Prostate gland (tissue), 2 donors: ENCODE measurements at regions not wholly inside any gene's neighbourhood (a gene's known extent, or its start where the extent isn't known, plus 50 kb on each side); places are given as distances from the start of the nearest gene placed in this dataset.
"Not testable (repeated sequence)": the region's sequence is repeated elsewhere in the genome, so short reads cannot be mapped to it uniquely, and the experiment has no call there.

Experiments used
- DNase-seq: peaks from one replicate; pipeline ENCODE4 v3.0.0-alpha.2; 2019; ENCODE audit warnings: low spot score
- H3K27ac ChIP-seq, 2 donors: fragments of 200-600 bp; sonication (generic); 2 replicates each; pipeline ENCODE4 v1.5.1; 2017 to 2019
- H3K27me3 ChIP-seq: fragments of 200-600 bp; sonication (generic); replicated peaks from 2 replicates; pipeline ENCODE4 v1.5.1; 2019; ENCODE audit not compliant: insufficient read depth
- H3K36me3 ChIP-seq, 2 donors: fragments of 200-600 bp; sonication (generic); 1 replicate in 1 of 2; 2 replicates in 1 of 2; pipeline versions ENCODE4 v1.5.1 to v1.8.1; 2017 to 2019
- H3K4me1 ChIP-seq: fragments of 200-600 bp; sonication (generic); replicated peaks from 2 replicates; pipeline ENCODE4 v1.5.1; 2019
- H3K4me3 ChIP-seq, 2 donors: fragments of 200-600 bp; sonication (generic); 2 replicates each; pipeline ENCODE4 v1.5.1; 2017 to 2019
- H3K9me3 ChIP-seq: fragments of 200-600 bp; sonication (generic); 2 replicates; pipeline ENCODE4 v1.5.1; 2017
- CTCF ChIP-seq, 4 experiments: fragments of 200-600 bp in 2 of 4; fragments of 450-650 bp in 2 of 4; sonication (generic) in 2 of 4; IDR thresholded peaks; 1 replicate in 3 of 4; 2 replicates in 1 of 4; pipeline ENCODE4 v1.5.1; 2016 to 2019; ENCODE audit warnings: antibody characterized with exemption in 4 of 4, mild to moderate bottlenecking in 2 of 4, moderate library complexity in 2 of 4
- POLR2A ChIP-seq: fragments of 450-650 bp; IDR thresholded peaks from one replicate; pipeline ENCODE4 v1.6.1; 2016; ENCODE audit warnings: antibody characterized with exemption, mild to moderate bottlenecking
- POLR2AphosphoS5 ChIP-seq: sonication (generic); formaldehyde crosslinking; IDR thresholded peaks from one replicate; pipeline ENCODE4 v1.6.1; 2017; ENCODE audit warnings: antibody characterized with exemption
- WGBS: methylation state at CpG from one replicate; pipeline ENCODE4 v1.1.5; 2018; 5-methylcytosine and 5-hydroxymethylcytosine counted together
- intact Hi-C: fragments of 100-400 bp; cut with DNase I; formaldehyde crosslinking; loops from one replicate; pipeline ENCODE4 v1.14.2; 2022

GRCh38 chr12:47491516-47492305 lies 214.1 kb downstream of the RPAP3 start:
- TF ChIP-seq POLR2A (no peak), CTCF (IDR thresholded peaks at IDR 0.05) (no peak), POLR2AphosphoS5 (no peak)
- H3K4me3 ChIP-seq: no peak overlapping the region
- no peak overlapping the region for H3K27ac ChIP-seq
- no peaks in the 10 kb centered on the region for H3K9me3 ChIP-seq
- WGBS: 78% methylated on average over 2 of the region's 2 CpGs
- H3K4me1 ChIP-seq: no peaks in the 10 kb centered on the region
- no peaks in the 10 kb centered on the region for H3K36me3 ChIP-seq
- DNase-seq: no peak
- no peaks in the 10 kb centered on the region for H3K27me3 ChIP-seq
- intact Hi-C loops: no loop called here

- Histone ChIP-seq H3K4me1 (no peaks in the 10 kb centered on the region), H3K36me3 (no peaks in the 10 kb centered on the region), H3K9me3 (no peaks in the 10 kb centered on the region), H3K4me3 (no peak overlapping the region), H3K27me3 (no peaks in the 10 kb centered on the region), H3K27ac (no peak overlapping the region)
- WGBS: 77% methylated on average over 1 of the region's 1 CpG
- intact Hi-C loops: no loop called here
- no peak for DNase-seq
- TF ChIP-seq POLR2AphosphoS5 (no peak), CTCF (IDR thresholded peaks at IDR 0.05) (no peak), POLR2A (no peak)
These were observed 216.9 kb downstream of the RPAP3 start for GRCh38 chr12:47488888-47489287.

- H3K27ac ChIP-seq: no peak overlapping the region
- DNase-seq: no peak
- no peaks in the 10 kb centered on the region for H3K36me3 ChIP-seq
- H3K4me1 ChIP-seq: no peaks in the 10 kb centered on the region
- WGBS: 74% methylated on average over 2 of the region's 2 CpGs
- intact Hi-C loops: no loop called here
- H3K4me3 ChIP-seq: no peak overlapping the region
- TF ChIP-seq CTCF (IDR thresholded peaks at IDR 0.05) (no peak), POLR2AphosphoS5 (no peak), POLR2A (no peak)
- H3K27me3 ChIP-seq: no peaks in the 10 kb centered on the region
- no peaks in the 10 kb centered on the region for H3K9me3 ChIP-seq
These were observed 224.8 kb downstream of the RPAP3 start for GRCh38 chr12:47481041-47481440.

- Histone ChIP-seq H3K9me3 (no peaks in the 10 kb centered on the region), H3K4me1 (no peaks in the 10 kb centered on the region), H3K36me3 (no peaks in the 10 kb centered on the region), H3K4me3 (no peak overlapping the region), H3K27ac (no peak overlapping the region), H3K27me3 (no peaks in the 10 kb centered on the region)
- 67% methylated on average over 1 of the region's 1 CpG for WGBS
- intact Hi-C loops: no loop called here
- no peak for DNase-seq
- no peak for TF ChIP-seq CTCF (IDR thresholded peaks at IDR 0.05)
- no peak for TF ChIP-seq POLR2A
- no peak for TF ChIP-seq POLR2AphosphoS5
These were observed 227.4 kb downstream of the RPAP3 start for GRCh38 chr12:47478426-47478825.

GRCh38 chr12:47473091-47473490 lies 232.7 kb downstream of the RPAP3 start:
- Histone ChIP-seq H3K4me3 (no peak overlapping the region), H3K4me1 (no peaks in the 10 kb centered on the region), H3K9me3 (no peaks in the 10 kb centered on the region), H3K36me3 (no peaks in the 10 kb centered on the region), H3K27me3 (no peaks in the 10 kb centered on the region), H3K27ac (no peak overlapping the region)
- DNase-seq: no peak
- TF ChIP-seq CTCF (IDR thresholded peaks at IDR 0.05): no peak
- intact Hi-C loops: no loop called here
- WGBS: 12% methylated on average over 3 of the region's 3 CpGs

GRCh38 chr12:47470349-47470748 lies 235.5 kb downstream of the RPAP3 start:
- DNase-seq, intact Hi-C loops, H3K36me3 ChIP-seq, H3K9me3 ChIP-seq, H3K4me1 ChIP-seq, H3K27ac ChIP-seq, H3K27me3 ChIP-seq, H3K4me3 ChIP-seq: not testable (repeated sequence)
- 33% methylated on average over 1 of the region's 1 CpG for WGBS

- not testable (repeated sequence) for DNase-seq
These were observed 241.9 kb downstream of the RPAP3 start for GRCh38 chr12:47463918-47464317.

More at GRCh38 chr12:47463918-47464317, 241.9 kb downstream of the RPAP3 start:
- H3K27ac ChIP-seq, H3K4me3 ChIP-seq, H3K4me1 ChIP-seq, H3K36me3 ChIP-seq, intact Hi-C loops, H3K27me3 ChIP-seq, H3K9me3 ChIP-seq: not testable (repeated sequence)
- WGBS: 92% methylated on average over 5 of the region's 5 CpGs
